ENCODE measurements at regions not wholly inside any gene's neighbourhood (a gene's known extent, or its start where the extent isn't known, plus 50 kb on each side); places are given as distances from the start of the nearest gene placed in this dataset.
A peak's percentile ranks its signal among the peaks of the same experiment; 100 is the strongest.

- DNase-seq (ENCODE audit: low spot score in 2 of 2), result no peak
- intact Hi-C loops (cut with DNase I), result no loop called here
- no peaks in the 10 kb centered on the region for H3K27me3 ChIP-seq
- no peak overlapping the region for H3K4me3 ChIP-seq
- peaks cover 0 to 4% of the 10 kb centered on the region in 2 donors for H3K4me1 ChIP-seq
- H3K27ac ChIP-seq, result no peak overlapping the region
- TF ChIP-seq CTCF (IDR thresholded peaks at IDR 0.05), result no peak
- no peaks in the 10 kb centered on the region for H3K9me3 ChIP-seq
- no peaks in the 10 kb centered on the region for H3K36me3 ChIP-seq
Observed at GRCh38 chr5:3844266-3844665, 248.6 kb downstream of the IRX1 start.

GRCh38 chr5:3845230-3845629, 249.6 kb downstream of the IRX1 start:
- DNase-seq (ENCODE audit: low spot score in 2 of 2), result no peak
- H3K27ac ChIP-seq, result no peak overlapping the region
- no peak overlapping the region for H3K4me3 ChIP-seq
- H3K36me3 ChIP-seq, result no peaks in the 10 kb centered on the region
- no peak for TF ChIP-seq CTCF (IDR thresholded peaks at IDR 0.05)
- H3K27me3 ChIP-seq, result no peaks in the 10 kb centered on the region
- H3K9me3 ChIP-seq, result no peaks in the 10 kb centered on the region
- intact Hi-C loops (cut with DNase I), result no loop called here
- peaks cover 0 to 4% of the 10 kb centered on the region in 2 donors for H3K4me1 ChIP-seq

GRCh38 chr5:3852161-3852916, 256.7 kb downstream of the IRX1 start:
- intact Hi-C loops (cut with DNase I), result no loop called here
- H3K9me3 ChIP-seq, result no peaks in the 10 kb centered on the region
- no peaks in the 10 kb centered on the region for H3K27me3 ChIP-seq
- TF ChIP-seq CTCF (IDR thresholded peaks at IDR 0.05), result no peak
- H3K4me1 ChIP-seq, result no peaks in the 10 kb centered on the region
- H3K4me3 ChIP-seq, result no peak overlapping the region
- no peak overlapping the region for H3K27ac ChIP-seq
- no peak for DNase-seq (ENCODE audit: low spot score in 2 of 2)
- no peaks in the 10 kb centered on the region for H3K36me3 ChIP-seq

- Histone ChIP-seq H3K9me3 (no peaks in the 10 kb centered on the region), H3K27me3 (no peaks in the 10 kb centered on the region), H3K36me3 (no peaks in the 10 kb centered on the region), H3K4me1 (no peaks in the 10 kb centered on the region), H3K27ac (no peak overlapping the region), H3K4me3 (no peak overlapping the region)
- intact Hi-C loops (cut with DNase I), result no loop called here
- no peak for TF ChIP-seq CTCF (IDR thresholded peaks at IDR 0.05)
- DNase-seq (ENCODE audit: low spot score in 2 of 2), result no peak
Observed at GRCh38 chr5:3853362-3853761, 257.7 kb downstream of the IRX1 start.

GRCh38 chr5:3854188-3854821, 258.7 kb downstream of the IRX1 start:
- H3K36me3 ChIP-seq, result no peaks in the 10 kb centered on the region
- no peaks in the 10 kb centered on the region for H3K4me1 ChIP-seq
- no peaks in the 10 kb centered on the region for H3K9me3 ChIP-seq
- no peak overlapping the region for H3K27ac ChIP-seq
- no peak for TF ChIP-seq CTCF (IDR thresholded peaks at IDR 0.05)
- no peaks in the 10 kb centered on the region for H3K27me3 ChIP-seq
- no peak for DNase-seq (ENCODE audit: low spot score in 2 of 2)
- intact Hi-C loops (cut with DNase I), result no loop called here
- H3K4me3 ChIP-seq, result peak overlapping the region in 1 of 2 donors; percentile 9
